Vagina (tissue), 2 donors: ENCODE measurements at regions not wholly inside any gene's neighbourhood (a gene's known extent, or its start where the extent isn't known, plus 50 kb on each side); places are given as distances from the start of the nearest gene placed in this dataset.

Experiments
- POLR2A ChIP-seq, 2 donors: fragments of 450-650 bp; IDR thresholded peaks; one replicate each; pipeline ENCODE4 v1.6.1; 2017; ENCODE audit warnings: antibody characterized with exemption in 2 of 2, mild to moderate bottlenecking in 2 of 2, moderate library complexity in 2 of 2
- TF ChIP-seq, protein P1 (sequence below), 3 experiments: fragments of 450-650 bp in 2 of 3; fragments of 200-600 bp in 1 of 3; sonication (generic) in 1 of 3; IDR thresholded peaks; one replicate each; pipeline ENCODE4 v1.5.1; 2017 to 2019; ENCODE audit warnings: antibody characterized with exemption in 3 of 3, mild to moderate bottlenecking in 2 of 3, moderate library complexity in 2 of 3

DNA sequence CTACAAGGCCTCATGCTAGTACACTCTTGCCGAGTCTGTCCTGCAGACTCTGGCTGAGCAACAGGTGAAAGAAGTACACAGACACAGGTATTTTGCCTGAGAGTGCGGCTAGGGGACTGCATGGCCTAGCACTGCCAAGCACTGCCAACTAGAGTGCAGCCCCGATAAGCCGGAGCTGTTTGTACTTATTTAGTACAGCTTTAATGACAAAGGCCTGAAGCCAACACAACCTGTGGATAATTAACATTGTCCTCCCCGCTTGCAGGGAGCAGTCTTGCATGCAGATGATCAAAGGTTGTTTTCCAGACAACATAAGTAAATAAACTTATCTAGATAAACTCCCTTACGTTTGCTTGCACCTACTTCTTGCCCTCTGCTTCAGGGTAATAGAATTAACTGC is 63.7 kb upstream of the MMADHC start:
- no peak for TF ChIP-seq POLR2A (IDR thresholded peaks at IDR 0.05)
- TF ChIP-seq, protein P1, sequence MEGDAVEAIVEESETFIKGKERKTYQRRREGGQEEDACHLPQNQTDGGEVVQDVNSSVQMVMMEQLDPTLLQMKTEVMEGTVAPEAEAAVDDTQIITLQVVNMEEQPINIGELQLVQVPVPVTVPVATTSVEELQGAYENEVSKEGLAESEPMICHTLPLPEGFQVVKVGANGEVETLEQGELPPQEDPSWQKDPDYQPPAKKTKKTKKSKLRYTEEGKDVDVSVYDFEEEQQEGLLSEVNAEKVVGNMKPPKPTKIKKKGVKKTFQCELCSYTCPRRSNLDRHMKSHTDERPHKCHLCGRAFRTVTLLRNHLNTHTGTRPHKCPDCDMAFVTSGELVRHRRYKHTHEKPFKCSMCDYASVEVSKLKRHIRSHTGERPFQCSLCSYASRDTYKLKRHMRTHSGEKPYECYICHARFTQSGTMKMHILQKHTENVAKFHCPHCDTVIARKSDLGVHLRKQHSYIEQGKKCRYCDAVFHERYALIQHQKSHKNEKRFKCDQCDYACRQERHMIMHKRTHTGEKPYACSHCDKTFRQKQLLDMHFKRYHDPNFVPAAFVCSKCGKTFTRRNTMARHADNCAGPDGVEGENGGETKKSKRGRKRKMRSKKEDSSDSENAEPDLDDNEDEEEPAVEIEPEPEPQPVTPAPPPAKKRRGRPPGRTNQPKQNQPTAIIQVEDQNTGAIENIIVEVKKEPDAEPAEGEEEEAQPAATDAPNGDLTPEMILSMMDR (IDR thresholded peaks at IDR 0.05), result no peak
